HepG2 (cell line): ENCODE measurements at regions not wholly inside any gene's neighbourhood (a gene's known extent, or its start where the extent isn't known, plus 50 kb on each side); places are given as distances from the start of the nearest gene placed in this dataset.

Source experiments
- MAFK ChIP-seq, 2 experiments: IDR thresholded peaks in 1 of 2; conservative IDR thresholded peaks in 1 of 2; 2 replicates each; pipeline ENCODE4 v1.6.1; 2011; ENCODE audit warnings: improper control_type of control experiment in 2 of 2, low read length in 2 of 2
- PHB2 ChIP-seq: fragments of 450-650 bp; IDR thresholded peaks from 2 replicates; pipeline ENCODE4 v1.6.1; 2018; ENCODE audit not compliant: partially characterized antibody
- PHF8 ChIP-seq: sonication (generic); formaldehyde crosslinking; IDR thresholded peaks from 2 replicates; pipeline ENCODE4 v1.5.0; 2020; ENCODE audit warnings: missing genetic modification reagents
- SUZ12 ChIP-seq: fragments of 150-350 bp; IDR thresholded peaks from 2 replicates; pipeline ENCODE4 v1.6.1; 2014; ENCODE audit warnings: low read depth, low read length
- ZNF274 ChIP-seq: sonication (generic); formaldehyde crosslinking; IDR thresholded peaks from 2 replicates; pipeline ENCODE4 v1.5.1; 2020; ENCODE audit warnings: mild to moderate bottlenecking, missing genetic modification reagents
- TF ChIP-seq, protein P1 (sequence below): sonication (generic); formaldehyde crosslinking; IDR thresholded peaks from 2 replicates; pipeline ENCODE4 v1.8.0; 2022; ENCODE audit warnings: low read depth, missing genetic modification reagents
- TF ChIP-seq, protein P2 (sequence below): sonication (generic); formaldehyde crosslinking; IDR thresholded peaks from 2 replicates; pipeline ENCODE4 v1.5.0; 2020; ENCODE audit warnings: mild to moderate bottlenecking, missing genetic modification reagents, moderate library complexity

- TF ChIP-seq, protein P1, sequence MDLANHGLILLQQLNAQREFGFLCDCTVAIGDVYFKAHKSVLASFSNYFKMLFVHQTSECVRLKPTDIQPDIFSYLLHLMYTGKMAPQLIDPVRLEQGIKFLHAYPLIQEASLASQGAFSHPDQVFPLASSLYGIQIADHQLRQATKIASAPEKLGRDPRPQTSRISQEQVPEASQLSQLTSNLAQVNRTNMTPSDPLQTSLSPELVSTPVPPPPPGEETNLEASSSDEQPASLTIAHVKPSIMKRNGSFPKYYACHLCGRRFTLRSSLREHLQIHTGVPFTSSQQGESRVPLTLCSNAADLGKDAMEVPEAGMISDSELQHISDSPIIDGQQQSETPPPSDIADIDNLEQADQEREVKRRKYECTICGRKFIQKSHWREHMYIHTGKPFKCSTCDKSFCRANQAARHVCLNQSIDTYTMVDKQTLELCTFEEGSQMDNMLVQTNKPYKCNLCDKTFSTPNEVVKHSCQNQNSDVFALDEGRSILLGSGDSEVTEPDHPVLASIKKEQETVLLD (CRISPR knock-in tag), result no peak
- TF ChIP-seq, protein P2, sequence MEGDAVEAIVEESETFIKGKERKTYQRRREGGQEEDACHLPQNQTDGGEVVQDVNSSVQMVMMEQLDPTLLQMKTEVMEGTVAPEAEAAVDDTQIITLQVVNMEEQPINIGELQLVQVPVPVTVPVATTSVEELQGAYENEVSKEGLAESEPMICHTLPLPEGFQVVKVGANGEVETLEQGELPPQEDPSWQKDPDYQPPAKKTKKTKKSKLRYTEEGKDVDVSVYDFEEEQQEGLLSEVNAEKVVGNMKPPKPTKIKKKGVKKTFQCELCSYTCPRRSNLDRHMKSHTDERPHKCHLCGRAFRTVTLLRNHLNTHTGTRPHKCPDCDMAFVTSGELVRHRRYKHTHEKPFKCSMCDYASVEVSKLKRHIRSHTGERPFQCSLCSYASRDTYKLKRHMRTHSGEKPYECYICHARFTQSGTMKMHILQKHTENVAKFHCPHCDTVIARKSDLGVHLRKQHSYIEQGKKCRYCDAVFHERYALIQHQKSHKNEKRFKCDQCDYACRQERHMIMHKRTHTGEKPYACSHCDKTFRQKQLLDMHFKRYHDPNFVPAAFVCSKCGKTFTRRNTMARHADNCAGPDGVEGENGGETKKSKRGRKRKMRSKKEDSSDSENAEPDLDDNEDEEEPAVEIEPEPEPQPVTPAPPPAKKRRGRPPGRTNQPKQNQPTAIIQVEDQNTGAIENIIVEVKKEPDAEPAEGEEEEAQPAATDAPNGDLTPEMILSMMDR (CRISPR knock-in tag), result no peak
- TF ChIP-seq SUZ12, result no peak
- TF ChIP-seq PHF8 (CRISPR knock-in tag), result no peak
- no peak for TF ChIP-seq ZNF274 (CRISPR knock-in tag)
- TF ChIP-seq PHB2, result no peak
- TF ChIP-seq MAFK (conservative IDR thresholded peaks at IDR 0.05 in 1 of 2, IDR thresholded peaks at IDR 0.05 in 1 of 2; ENCODE audit: low read length in 2 of 2), result no peak
Measured at GRCh38 chr3:72015463-72015862, 230.5 kb upstream of the PROK2 start.
